NCI-H128 (cell line): ENCODE measurements at regions not wholly inside any gene's neighbourhood (a gene's known extent, or its start where the extent isn't known, plus 50 kb on each side); places are given as distances from the start of the nearest gene placed in this dataset.
"Not testable (repeated sequence)": the region's sequence is repeated elsewhere in the genome, so short reads cannot be mapped to it uniquely, and the experiment has no call there.

Source experiments
- DNase-seq: peaks from one replicate; lab custom pipeline; 2025; ENCODE audit not compliant: unreplicated experiment; lab: John Stamatoyannopoulos, UW

- DNase-seq, result no peak
Measured at GRCh38 chr5:172530406-172530805, 76.1 kb upstream of the SH3PXD2B start.

DNA sequence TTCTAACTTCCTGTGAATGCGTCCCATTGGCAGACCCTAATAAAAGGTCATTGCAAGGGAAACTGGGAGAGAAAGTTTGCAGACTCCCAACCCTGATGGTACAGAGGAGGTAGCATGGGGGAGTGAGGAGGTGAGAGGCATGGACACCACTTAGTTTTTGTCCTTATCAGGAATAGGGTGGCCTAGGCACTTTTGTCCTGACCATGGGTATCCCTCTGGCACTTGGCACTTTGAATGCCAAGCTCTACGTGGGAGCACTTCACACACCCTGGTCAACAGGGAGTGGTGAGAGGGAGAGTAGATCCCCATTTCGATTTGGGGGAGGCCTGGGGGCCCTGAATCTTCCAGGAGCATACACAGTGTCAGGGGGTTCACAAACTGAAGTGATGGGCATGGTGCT, 75.6 kb upstream of the SH3PXD2B start:
- no peak for DNase-seq

GRCh38 chr5:172528440-172528839, 74.1 kb upstream of the SH3PXD2B start:
- DNase-seq, result no peak

DNA sequence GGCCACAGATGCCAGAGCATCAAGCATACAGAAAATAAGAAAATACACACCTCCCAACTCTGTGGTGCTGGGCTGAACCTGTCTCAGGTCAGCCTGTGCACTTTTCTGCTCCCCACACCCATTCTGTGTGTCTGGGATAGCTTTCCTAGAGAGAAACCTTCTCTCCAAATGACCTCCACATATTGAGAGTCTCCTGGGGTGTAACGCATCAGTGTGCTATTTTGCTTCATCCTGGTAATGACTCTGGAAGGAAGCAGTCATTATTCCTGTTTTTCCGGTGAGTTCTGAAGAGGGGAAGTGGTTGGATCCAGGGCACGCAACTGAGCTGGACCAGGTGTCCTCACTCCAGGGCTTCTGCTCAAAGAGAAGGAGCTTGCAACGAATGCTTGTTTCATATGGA, 73.2 kb upstream of the SH3PXD2B start:
- no peak for DNase-seq

DNA sequence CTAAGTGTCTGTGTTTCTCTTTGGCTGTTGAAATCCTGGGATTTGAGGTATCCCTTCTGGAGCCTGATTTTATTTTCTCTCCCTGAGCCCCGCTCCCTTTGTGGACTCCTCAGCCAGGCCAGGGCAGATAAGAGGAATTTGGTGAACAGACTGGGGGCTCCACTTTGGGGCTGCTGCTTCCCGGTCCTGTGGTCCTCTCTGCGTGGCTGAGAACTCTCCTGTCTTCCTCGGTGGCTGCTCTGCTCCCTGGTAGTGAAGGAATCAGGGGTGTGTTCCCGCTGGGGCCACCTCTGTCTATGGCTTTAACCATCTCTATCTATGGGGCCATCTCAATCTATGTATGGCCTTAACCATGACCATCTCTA, 71.7 kb upstream of the SH3PXD2B start:
- no peak for DNase-seq

DNA sequence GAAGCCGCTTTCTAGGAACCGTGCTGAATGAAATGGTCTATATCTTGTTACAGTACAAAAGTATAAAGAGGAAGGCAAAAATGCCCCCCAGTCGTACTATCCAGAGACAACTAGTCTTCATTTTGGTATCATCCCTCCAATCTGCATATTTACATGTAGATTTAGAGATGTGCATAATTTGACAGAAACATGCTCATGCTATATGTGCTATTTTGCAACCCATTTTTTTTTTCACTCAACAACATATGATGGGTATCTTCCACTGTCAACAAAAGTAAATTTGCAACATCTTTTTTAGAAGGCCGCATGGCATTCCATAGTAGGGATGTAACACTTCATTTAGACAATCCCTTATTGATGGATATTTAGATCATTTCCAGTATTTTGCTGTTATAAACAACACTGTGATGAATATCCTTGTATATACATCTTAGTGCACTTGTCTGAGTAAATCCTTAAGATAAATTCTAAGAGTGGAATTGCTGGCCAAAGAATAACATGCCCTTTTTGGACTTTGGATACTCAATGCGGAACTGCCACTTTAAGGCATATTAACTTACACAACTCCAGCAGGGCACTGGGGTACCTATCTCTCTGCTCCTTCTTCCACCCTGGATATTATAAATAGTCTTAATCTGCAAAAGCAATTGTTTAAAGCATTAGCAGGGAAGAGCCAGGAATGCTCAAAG, 71.1 kb upstream of the SH3PXD2B start:
- no peak for DNase-seq

- no peak for DNase-seq
Measured at GRCh38 chr5:172524573-172525021, 70.3 kb upstream of the SH3PXD2B start.

- no peak for DNase-seq
Measured at GRCh38 chr5:172523146-172523745, 68.9 kb upstream of the SH3PXD2B start.

GRCh38 chr5:172521338-172521932, 67.1 kb upstream of the SH3PXD2B start:
- DNase-seq, result no peak

DNA sequence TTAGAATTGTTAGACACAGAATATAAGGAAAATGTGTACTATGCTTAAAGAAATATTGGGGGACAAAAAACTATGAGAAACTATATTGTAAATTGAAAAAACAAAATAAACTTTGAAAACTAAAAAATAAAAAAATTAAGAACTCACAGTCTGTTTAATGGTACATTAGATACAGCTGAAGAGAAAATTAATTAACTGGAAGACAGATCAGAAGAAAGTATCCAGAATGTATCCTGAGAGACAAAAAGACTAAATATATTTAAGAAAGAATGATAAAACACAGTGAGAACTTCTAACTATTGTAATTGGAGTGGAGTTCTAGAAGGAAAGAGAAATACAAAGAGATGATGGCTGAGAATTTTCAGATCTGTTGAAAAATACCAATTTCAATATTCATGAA, 57.6 kb upstream of the SH3PXD2B start:
- DNase-seq, result no peak

DNA sequence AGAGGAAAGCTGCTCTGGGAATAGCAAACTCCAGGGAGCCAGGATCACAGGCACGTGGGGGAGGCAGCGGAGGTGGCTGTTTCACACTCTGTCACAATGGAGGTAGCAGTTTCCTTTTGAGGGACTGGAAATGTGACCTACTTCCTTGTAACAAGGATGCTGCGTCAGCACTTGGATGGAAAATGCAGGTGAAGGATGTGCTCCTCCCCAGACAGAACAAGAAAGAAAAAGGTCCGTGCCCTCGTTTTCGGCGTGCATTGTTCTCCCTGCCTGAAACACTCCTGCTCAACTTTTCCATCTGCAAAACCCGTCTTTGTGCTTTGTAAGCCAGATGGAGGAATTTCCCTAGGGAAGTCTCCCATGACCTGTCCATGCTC, 55.1 kb upstream of the SH3PXD2B start:
- DNase-seq, result no peak

GRCh38 chr5:172508471-172509404, 54.4 kb upstream of the SH3PXD2B start:
- DNase-seq, result no peak

GRCh38 chr5:172507485-172507884, 53.2 kb upstream of the SH3PXD2B start:
- DNase-seq, result not testable (repeated sequence)

GRCh38 chr5:172506921-172507320, 52.6 kb upstream of the SH3PXD2B start:
- no peak for DNase-seq

DNA sequence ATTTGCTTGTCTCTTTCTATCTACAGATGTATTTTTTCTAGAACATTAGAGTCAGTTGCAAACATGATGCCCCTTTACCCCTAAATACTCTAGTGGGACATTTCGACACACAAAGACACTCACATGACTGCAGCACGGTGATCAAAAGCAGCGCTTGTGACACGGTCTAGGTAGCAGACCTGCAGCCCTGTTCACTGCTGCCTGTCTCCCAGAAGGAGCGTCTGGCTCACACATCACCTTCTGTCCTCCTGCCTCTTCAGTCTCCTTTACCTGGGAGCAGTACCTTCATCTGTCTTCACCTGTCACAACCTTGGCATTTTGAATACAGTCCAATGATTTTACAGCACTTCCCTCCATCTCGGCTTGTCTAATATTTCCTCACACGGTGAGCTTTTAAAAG, 51.9 kb upstream of the SH3PXD2B start:
- DNase-seq, result no peak

DNA sequence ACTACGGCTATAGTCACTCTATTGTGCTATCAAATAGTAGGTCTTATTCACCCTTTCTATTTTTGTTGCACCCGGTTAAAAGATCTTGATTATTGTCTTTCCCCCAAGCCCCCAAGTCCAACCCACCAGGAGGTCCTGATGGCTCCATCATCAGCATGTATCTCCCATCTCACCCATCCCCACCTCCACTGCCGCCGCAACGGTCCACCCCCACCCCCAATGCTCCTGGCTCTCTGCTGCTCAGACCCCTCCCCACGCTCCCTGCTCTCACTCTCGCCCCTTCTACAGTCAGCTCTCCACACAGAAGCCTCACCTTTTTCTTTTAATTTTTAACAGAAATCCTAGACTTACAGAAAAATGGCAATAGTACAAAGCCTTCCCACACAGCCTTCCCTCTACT, 51.5 kb upstream of the SH3PXD2B start:
- no peak for DNase-seq

GRCh38 chr5:172505403-172505759, 51.1 kb upstream of the SH3PXD2B start:
- no peak for DNase-seq

- no peak for DNase-seq
Measured at GRCh38 chr5:172504701-172505402, 50.5 kb upstream of the SH3PXD2B start.

- no peak for DNase-seq
Measured at GRCh38 chr5:172503925-172504700, 49.8 kb upstream of the SH3PXD2B start.
